RWPE2 (cell line): ENCODE measurements at regions not wholly inside any gene's neighbourhood (a gene's known extent, or its start where the extent isn't known, plus 50 kb on each side); places are given as distances from the start of the nearest gene placed in this dataset.
"Not testable (repeated sequence)": the region's sequence is repeated elsewhere in the genome, so short reads cannot be mapped to it uniquely, and the experiment has no call there.

Source experiments
- ATAC-seq: fragments of 200-7000 bp; cut with Tn5 transposase; 3 replicates; pipeline ENCODE4 v1.9.1; 2021; ENCODE audit warnings: low read depth
- DNase-seq: peaks from one replicate; pipeline ENCODE4 v3.0.0-alpha.2; 2020; ENCODE audit warnings: low spot score
- H3K27ac ChIP-seq: fragments of 450-650 bp; 2 replicates; pipeline ENCODE4 v1.5.1; 2017; ENCODE audit warnings: mild to moderate bottlenecking; ENCODE audit not compliant: poor library complexity, severe bottlenecking
- H3K27me3 ChIP-seq: fragments of 250-450 bp; sonication (Bioruptor Pico); 2 replicates; pipeline ENCODE4 v1.5.1; 2021; ENCODE audit warnings: mild to moderate bottlenecking, moderate library complexity; ENCODE audit not compliant: insufficient read depth, poor library complexity, severe bottlenecking
- H3K36me3 ChIP-seq: fragments of 250-450 bp; sonication (Bioruptor Pico); 2 replicates; pipeline ENCODE4 v1.5.1; 2020; ENCODE audit warnings: low read depth, mild to moderate bottlenecking, moderate library complexity
- H3K4me1 ChIP-seq: fragments of 250-450 bp; sonication (Bioruptor Pico); 2 replicates; pipeline ENCODE4 v1.5.1; 2021; ENCODE audit warnings: mild to moderate bottlenecking, moderate library complexity; ENCODE audit not compliant: insufficient read depth, poor library complexity, severe bottlenecking
- H3K4me3 ChIP-seq: fragments of 250-450 bp; sonication (Bioruptor Pico); 2 replicates; pipeline ENCODE4 v1.5.1; 2021; ENCODE audit warnings: mild to moderate bottlenecking, moderate library complexity; ENCODE audit not compliant: severe bottlenecking
- H3K9me3 ChIP-seq: fragments of 250-450 bp; sonication (Bioruptor Pico); 2 replicates; pipeline ENCODE4 v1.5.1; 2021; ENCODE audit warnings: mild to moderate bottlenecking, moderate library complexity; ENCODE audit not compliant: severe bottlenecking
- CTCF ChIP-seq: fragments of 450-650 bp; IDR thresholded peaks from one replicate; pipeline ENCODE4 v1.5.1; 2017; ENCODE audit warnings: mild to moderate bottlenecking, moderate library complexity; ENCODE audit not compliant: poor library complexity, severe bottlenecking

- H3K27me3 ChIP-seq, result no peaks in the 10 kb centered on the region
- no peak overlapping the region for H3K27ac ChIP-seq
- H3K4me3 ChIP-seq, result no peak overlapping the region
- ATAC-seq, result no peak
- TF ChIP-seq CTCF, result no peak
- no peaks in the 10 kb centered on the region for H3K9me3 ChIP-seq
- DNase-seq, result no peak
- H3K36me3 ChIP-seq, result no peaks in the 10 kb centered on the region
- no peaks in the 10 kb centered on the region for H3K4me1 ChIP-seq
These were observed 710.5 kb downstream of the RFPL4B start for GRCh38 chr6:113057567-113058053.

GRCh38 chr6:113060664-113061063 is 713.5 kb downstream of the RFPL4B start:
- no peak overlapping the region for H3K27ac ChIP-seq
- no peaks in the 10 kb centered on the region for H3K9me3 ChIP-seq
- TF ChIP-seq CTCF, result no peak
- no peaks in the 10 kb centered on the region for H3K27me3 ChIP-seq
- no peak overlapping the region for H3K4me3 ChIP-seq
- H3K36me3 ChIP-seq, result no peaks in the 10 kb centered on the region
- DNase-seq (no peak), ATAC-seq (no peak)
- H3K4me1 ChIP-seq, result no peaks in the 10 kb centered on the region

GRCh38 chr6:113065611-113066010 is 718.5 kb downstream of the RFPL4B start:
- no peak for DNase-seq

GRCh38 chr6:113067612-113068275 is 720.6 kb downstream of the RFPL4B start:
- ATAC-seq, result no peak
- Histone ChIP-seq H3K4me3 (no peak overlapping the region), H3K27ac (no peak overlapping the region), H3K27me3 (no peaks in the 10 kb centered on the region), H3K36me3 (no peaks in the 10 kb centered on the region), H3K4me1 (peaks cover 4% of the 10 kb centered on the region), H3K9me3 (no peaks in the 10 kb centered on the region)
- no peak for DNase-seq
- no peak for TF ChIP-seq CTCF

More at GRCh38 chr6:113065611-113066010, 718.5 kb downstream of the RFPL4B start:
- no peak for TF ChIP-seq CTCF
- Histone ChIP-seq H3K4me3 (no peak overlapping the region), H3K9me3 (no peaks in the 10 kb centered on the region), H3K4me1 (peaks cover 4% of the 10 kb centered on the region), H3K36me3 (no peaks in the 10 kb centered on the region), H3K27ac (no peak overlapping the region), H3K27me3 (no peaks in the 10 kb centered on the region)
- no peak for ATAC-seq

- Histone ChIP-seq H3K4me1 (peaks cover 9% of the 10 kb centered on the region), H3K9me3 (no peaks in the 10 kb centered on the region), H3K27me3 (no peaks in the 10 kb centered on the region), H3K36me3 (no peaks in the 10 kb centered on the region), H3K27ac (no peak overlapping the region), H3K4me3 (no peak overlapping the region)
- no peak for ATAC-seq
- no peak for DNase-seq
- no peak for TF ChIP-seq CTCF
These were observed 721.4 kb downstream of the RFPL4B start for GRCh38 chr6:113068570-113068969.

GRCh38 chr6:113070681-113071080 is 723.6 kb downstream of the RFPL4B start:
- not testable (repeated sequence) for H3K9me3 ChIP-seq, H3K36me3 ChIP-seq, DNase-seq, H3K4me3 ChIP-seq, H3K27ac ChIP-seq, H3K27me3 ChIP-seq, ATAC-seq
- peaks cover 14% of the 10 kb centered on the region for H3K4me1 ChIP-seq
